MG63 (cell line): ENCODE measurements at regions not wholly inside any gene's neighbourhood (a gene's known extent, or its start where the extent isn't known, plus 50 kb on each side); places are given as distances from the start of the nearest gene placed in this dataset.

Source experiments
- DNase-seq: peaks from one replicate; pipeline ENCODE4 v3.0.0-alpha.2; 2020
- H3K27me3 ChIP-seq: fragments of 250-450 bp; sonication (Bioruptor Pico); 2 replicates; pipeline ENCODE4 v1.5.1; 2020; ENCODE audit warnings: mild to moderate bottlenecking, moderate library complexity
- H3K36me3 ChIP-seq: fragments of 250-450 bp; sonication (Bioruptor Pico); 2 replicates; pipeline ENCODE4 v1.5.1; 2020; ENCODE audit warnings: mild to moderate bottlenecking, moderate library complexity
- H3K4me3 ChIP-seq: fragments of 250-450 bp; sonication (Bioruptor Pico); 2 replicates; pipeline ENCODE4 v1.5.1; 2020; ENCODE audit warnings: mild to moderate bottlenecking, moderate library complexity
- H3K9me3 ChIP-seq: fragments of 250-450 bp; sonication (Bioruptor Pico); 2 replicates; pipeline ENCODE4 v1.5.1; 2020; ENCODE audit warnings: mild to moderate bottlenecking, moderate library complexity

DNA sequence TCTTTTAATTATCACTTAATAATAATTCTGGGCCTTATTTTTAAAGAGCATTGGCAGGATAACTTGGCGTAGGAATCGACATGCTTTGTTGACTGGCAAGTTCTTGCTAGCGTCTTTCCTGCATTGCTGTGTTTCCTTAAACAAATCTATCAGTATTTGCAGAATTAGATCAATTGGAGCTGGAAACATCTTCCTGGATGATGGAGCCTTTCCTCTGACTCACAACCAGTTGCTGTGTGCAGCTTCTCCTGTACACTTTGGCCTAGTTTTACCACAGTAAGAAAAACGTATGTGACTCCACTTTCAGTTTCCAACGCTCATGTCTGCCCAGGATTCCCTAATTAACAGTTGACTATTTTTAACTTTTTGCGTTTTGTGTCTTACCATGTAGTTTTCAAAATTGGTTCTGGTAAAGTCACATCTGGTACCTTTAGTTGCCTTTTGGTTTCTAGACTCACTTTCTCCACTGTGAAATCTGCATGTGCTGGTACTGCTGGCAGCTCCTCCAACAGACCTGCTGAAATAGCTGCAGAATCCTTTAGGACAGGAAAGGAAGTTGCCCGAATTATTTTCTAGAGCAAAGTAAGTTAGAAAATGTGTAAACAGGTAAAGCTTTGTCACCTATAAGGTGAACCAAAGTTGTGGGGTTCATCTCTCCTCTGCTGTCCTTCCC lies 553.2 kb upstream of the FAT1 start:
- peak; percentile 7 for DNase-seq
- Histone ChIP-seq H3K4me3 (no peak overlapping the region), H3K9me3 (no peaks in the 10 kb centered on the region), H3K36me3 (no peaks in the 10 kb centered on the region), H3K27me3 (no peaks in the 10 kb centered on the region)

DNA sequence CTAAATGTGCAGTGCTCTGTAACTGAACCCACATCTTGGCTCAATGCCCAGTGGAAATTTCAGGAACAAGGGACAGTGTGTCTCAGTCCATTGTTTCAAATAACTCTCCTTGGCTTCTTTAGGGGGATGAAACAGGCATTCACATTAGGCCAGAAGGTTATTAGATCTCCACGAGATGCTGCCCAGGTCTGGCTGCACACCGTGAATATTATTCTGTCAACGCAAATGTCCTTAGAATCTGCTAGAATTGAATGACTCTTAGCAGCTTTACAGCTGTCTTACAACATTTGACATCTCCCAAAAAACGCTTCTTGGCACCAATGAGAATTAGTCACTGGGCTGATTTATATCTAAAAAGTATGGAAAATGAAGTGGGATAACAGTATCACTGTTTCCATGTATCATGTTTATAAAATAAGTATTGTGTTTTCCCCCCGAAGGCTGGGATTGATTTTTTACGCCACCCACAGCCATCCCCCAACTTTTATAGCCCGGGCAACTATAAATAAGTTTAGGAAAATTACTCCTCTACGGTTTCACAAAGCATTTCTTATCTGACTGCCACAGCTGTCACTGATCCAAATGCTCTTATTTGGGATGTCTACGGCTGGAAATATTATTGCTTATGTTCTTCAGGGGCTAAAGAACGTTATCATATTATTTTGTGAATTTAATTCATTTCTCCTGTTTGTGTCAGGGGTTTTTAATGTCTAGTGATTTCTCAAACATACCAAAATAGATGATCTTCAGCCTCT lies 559.7 kb upstream of the FAT1 start:
- no peaks in the 10 kb centered on the region for H3K9me3 ChIP-seq
- no peak for DNase-seq
- no peaks in the 10 kb centered on the region for H3K36me3 ChIP-seq
- no peaks in the 10 kb centered on the region for H3K27me3 ChIP-seq
- no peak overlapping the region for H3K4me3 ChIP-seq

DNA sequence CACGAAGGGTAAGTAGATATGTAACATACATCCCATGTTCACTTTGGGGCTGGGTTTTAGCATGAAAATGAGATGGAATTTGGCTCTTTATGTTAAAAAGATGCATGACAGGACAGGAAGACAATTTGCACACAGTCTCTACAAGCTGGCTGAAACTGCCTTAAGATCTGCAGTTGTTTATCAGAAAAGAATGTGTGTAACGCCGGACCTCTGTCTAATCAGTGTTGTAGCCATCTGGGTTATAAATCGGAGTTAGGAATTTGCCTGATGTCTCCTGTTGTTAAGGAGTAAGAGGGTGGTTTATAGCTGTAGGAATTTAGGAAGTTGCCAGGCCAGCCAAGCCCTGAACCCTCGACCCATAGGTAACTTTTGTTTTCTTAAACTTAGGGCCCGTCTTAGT lies 562.9 kb upstream of the FAT1 start:
- H3K36me3 ChIP-seq: no peaks in the 10 kb centered on the region
- no peak overlapping the region for H3K4me3 ChIP-seq
- no peaks in the 10 kb centered on the region for H3K9me3 ChIP-seq
- no peaks in the 10 kb centered on the region for H3K27me3 ChIP-seq
- DNase-seq: no peak

DNA sequence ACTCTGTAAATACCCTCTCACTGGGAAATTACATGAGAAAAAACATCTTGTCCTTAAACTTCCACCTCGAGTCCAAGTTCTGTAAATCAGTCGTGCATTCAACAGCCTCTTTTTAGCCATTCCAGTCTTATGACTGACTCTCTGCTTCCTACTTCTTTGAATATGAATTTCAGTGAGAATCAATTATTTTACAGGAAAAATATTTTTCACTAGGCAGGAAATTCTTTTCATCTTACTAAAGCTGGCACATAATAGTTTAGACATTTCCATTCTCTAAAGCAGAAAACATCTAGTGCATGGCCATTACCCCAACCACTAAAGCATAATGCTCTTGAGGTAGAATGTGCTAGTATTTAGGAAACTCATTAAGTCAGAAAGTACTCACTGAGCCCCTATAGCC lies 565.7 kb upstream of the FAT1 start:
- no peaks in the 10 kb centered on the region for H3K9me3 ChIP-seq
- H3K4me3 ChIP-seq: no peak overlapping the region
- no peaks in the 10 kb centered on the region for H3K27me3 ChIP-seq
- H3K36me3 ChIP-seq: no peaks in the 10 kb centered on the region
- DNase-seq: no peak

DNA sequence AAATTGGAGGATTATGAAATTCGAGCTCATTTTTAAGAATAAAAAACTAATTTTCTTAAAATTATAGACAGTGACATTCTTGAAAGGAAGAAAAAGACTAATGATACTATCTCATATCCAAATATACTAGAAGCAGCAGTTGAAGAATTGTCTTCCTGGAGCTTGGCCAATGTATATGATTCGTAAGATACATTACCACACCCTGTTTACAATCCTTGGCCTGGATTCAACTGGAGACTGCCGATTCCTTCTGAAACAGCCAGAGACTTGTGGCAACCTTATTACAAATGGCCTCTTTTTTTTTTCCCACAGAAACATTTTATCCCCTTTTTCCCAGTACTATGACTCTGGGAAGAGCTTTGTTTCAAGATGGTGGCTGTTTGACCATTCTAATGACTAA lies 571.2 kb upstream of the FAT1 start:
- H3K4me3 ChIP-seq: no peak overlapping the region
- no peaks in the 10 kb centered on the region for H3K9me3 ChIP-seq
- DNase-seq: peak; percentile 67
- H3K36me3 ChIP-seq: no peaks in the 10 kb centered on the region
- H3K27me3 ChIP-seq: no peaks in the 10 kb centered on the region

DNA sequence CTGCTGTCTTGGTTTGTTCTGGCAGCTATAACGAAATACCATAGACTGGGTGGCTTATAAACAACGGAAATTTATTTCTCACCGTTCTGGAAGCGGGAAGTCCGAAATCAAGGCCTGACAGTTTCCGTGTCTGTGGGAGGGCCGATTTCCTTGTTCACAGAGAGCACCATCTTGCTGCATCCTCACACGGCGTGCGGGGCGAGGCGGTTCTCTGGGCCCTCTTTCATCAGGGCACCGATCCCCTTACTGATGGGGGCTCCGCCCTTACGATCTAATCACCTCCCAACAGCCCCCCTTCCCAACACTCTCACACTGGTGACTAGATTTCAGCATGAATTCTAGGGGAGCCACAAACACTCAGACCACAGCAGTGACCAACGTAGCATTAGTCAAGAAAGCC lies 578.3 kb upstream of the FAT1 start:
- H3K27me3 ChIP-seq: no peaks in the 10 kb centered on the region
- DNase-seq: no peak
- H3K4me3 ChIP-seq: no peak overlapping the region
- H3K36me3 ChIP-seq: no peaks in the 10 kb centered on the region
- H3K9me3 ChIP-seq: no peaks in the 10 kb centered on the region

DNA sequence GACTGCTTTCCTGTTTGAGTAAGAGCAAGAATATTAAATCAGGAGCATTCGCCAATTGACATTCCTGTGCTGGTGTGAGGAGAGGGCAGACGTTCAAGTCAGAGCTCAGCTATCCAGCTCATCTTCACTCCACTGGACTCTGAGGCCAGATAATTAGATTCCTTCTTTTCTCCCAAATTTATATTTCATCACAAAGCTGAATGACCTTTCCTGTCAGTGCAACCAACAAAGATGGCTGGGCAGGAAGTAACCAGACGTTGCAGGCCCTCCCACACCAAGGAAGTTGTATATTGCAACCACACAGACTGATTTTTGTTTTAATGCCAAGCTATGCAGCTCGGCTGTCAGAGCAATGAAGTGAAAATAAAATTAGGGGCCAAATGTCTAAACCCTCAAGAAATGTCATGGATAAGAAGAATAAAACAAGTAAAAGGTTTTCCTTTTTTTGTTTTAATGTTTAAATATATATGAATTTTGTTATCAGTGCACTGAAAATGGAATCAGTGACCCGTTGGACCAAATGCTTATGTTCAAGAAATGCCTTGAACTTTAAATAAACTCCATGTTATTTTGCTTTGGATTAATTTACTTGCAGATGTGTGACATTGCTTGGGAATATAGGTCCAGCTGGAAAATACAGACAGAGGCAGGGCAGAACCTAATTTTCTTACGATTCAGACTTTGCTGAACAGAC lies 578.9 kb upstream of the FAT1 start:
- DNase-seq: peak; percentile 36
- no peaks in the 10 kb centered on the region for H3K9me3 ChIP-seq
- H3K4me3 ChIP-seq: no peak overlapping the region
- H3K27me3 ChIP-seq: no peaks in the 10 kb centered on the region
- no peaks in the 10 kb centered on the region for H3K36me3 ChIP-seq

DNA sequence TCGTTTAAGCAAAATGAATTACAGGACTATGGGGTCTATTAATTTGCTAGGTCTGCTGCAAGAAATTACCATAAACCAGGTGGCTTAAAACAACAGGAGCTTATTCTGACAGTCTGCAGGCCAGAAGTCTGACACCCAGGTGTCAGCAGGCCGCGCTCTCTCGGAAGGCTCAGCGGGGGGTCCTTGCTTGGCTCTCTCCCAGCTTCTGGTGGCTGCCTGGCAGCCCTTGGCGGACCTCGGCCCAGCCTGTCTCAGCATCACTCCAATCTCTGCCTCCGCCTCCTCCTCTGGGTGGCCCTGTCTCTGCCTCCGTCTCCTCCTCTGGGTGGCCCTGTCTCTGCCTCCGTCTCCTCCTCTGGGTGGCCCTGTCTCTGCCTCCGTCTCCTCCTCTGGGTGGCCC lies 580.5 kb upstream of the FAT1 start:
- H3K9me3 ChIP-seq: no peaks in the 10 kb centered on the region
- H3K4me3 ChIP-seq: no peak overlapping the region
- H3K27me3 ChIP-seq: no peaks in the 10 kb centered on the region
- H3K36me3 ChIP-seq: no peaks in the 10 kb centered on the region
- no peak for DNase-seq

DNA sequence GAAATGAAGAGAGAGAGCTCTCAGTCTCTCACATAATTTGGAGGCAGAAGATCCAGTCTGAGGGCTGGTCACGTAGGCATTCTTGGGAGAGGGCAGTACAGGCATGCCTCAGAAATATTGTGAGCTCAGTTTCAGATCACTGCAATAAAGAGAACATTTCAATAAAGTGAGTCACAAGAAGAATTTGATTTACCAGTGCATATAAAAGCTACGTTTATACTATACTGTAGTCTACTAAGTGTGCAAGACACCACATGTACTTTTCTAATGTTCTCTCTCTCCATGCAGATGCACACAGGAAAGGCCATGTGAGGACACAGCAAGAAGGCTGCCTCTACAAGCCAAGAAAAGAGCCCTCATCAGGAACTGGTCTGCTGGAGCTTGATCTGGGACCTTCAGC lies 583.5 kb upstream of the FAT1 start:
- Histone ChIP-seq H3K4me3 (no peak overlapping the region), H3K36me3 (no peaks in the 10 kb centered on the region), H3K9me3 (no peaks in the 10 kb centered on the region), H3K27me3 (no peaks in the 10 kb centered on the region)
- no peak for DNase-seq

DNA sequence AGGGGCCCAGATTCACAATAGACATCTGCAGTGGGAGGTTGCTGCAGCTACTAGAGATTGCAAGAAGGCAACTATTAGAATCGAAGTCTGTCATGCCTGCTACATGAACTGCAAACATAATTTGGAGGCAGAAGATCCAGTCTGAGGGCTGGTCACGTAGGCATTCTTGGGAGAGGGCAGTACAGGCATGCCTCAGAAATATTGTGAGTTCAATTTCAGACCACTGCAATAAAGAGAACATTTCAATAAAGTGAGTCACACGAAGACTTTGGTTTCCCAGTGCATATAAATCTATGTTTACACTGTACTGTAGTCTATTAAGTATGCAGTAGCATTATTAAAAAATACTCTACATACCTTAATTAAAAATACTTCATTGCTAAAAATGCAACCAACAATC lies 585.8 kb upstream of the FAT1 start:
- no peaks in the 10 kb centered on the region for H3K36me3 ChIP-seq
- H3K9me3 ChIP-seq: no peaks in the 10 kb centered on the region
- H3K27me3 ChIP-seq: no peaks in the 10 kb centered on the region
- no peak overlapping the region for H3K4me3 ChIP-seq
- no peak for DNase-seq

DNA sequence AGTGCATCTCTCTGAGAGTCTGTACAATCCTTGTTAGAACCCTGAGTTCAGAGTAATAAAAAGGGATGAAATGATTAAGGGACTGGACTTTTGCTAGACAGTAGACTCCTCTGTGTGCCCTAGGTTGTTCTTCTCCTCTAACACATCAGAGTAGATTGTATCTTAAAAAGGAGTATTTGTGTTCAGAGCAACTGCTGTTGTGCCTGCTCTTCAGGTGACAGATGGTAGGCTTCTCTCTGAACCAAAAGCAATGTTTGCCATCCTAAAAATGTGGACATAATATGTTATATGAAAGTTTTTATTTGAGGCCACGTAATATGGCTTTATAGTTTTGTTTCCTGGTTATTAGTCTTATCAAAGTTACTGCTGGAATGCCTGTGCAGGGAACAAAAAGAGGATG lies 588.6 kb upstream of the FAT1 start:
- no peak for DNase-seq
- no peaks in the 10 kb centered on the region for H3K9me3 ChIP-seq
- H3K36me3 ChIP-seq: no peaks in the 10 kb centered on the region

DNA sequence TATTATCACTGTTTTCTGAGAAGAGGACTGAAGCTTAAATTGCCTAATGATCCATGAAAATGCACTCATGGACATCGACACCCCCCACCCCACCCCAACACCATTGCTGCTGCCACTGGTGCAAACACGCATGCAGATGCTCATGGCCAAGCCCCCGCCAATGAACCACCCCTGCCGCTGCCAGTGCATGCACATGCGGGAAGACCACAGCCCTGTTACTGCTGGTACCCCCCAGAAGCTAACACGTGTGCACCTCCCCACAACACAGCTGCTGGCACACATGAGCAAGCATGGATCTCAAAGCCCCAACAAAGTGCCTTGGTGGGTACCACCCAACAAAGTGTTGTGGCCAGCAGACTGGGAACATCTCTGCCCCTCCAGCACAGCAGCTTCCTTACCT lies 594.1 kb upstream of the FAT1 start:
- no peaks in the 10 kb centered on the region for H3K36me3 ChIP-seq
- no peak for DNase-seq
- H3K9me3 ChIP-seq: peaks cover 9% of the 10 kb centered on the region
- no peak overlapping the region for H3K4me3 ChIP-seq
- H3K27me3 ChIP-seq: no peaks in the 10 kb centered on the region

More for the DNA sequence above, 588.6 kb upstream of the FAT1 start:
- H3K4me3 ChIP-seq: no peak overlapping the region
- no peaks in the 10 kb centered on the region for H3K27me3 ChIP-seq

DNA sequence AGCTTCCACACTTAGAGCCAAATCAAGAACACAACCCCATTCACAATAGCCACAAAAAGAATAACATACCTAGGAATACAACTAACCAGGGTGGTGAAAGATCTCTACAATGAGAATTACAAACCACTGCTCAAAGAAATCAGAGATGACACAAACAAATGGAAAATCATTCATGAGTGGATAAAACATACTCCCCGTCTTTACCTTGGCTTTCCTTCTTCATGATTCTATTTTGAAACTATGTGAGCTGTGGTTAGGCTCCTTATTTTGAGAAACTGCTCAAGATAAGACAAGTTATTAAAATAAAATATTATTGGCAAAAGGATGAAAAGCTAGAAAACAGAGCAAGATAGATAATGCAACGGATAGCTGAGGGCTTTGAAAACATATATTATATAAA lies 598.1 kb upstream of the FAT1 start:
- no peak overlapping the region for H3K4me3 ChIP-seq
- H3K36me3 ChIP-seq: no peaks in the 10 kb centered on the region
- H3K9me3 ChIP-seq: peaks cover 9% of the 10 kb centered on the region
- no peak for DNase-seq
- no peaks in the 10 kb centered on the region for H3K27me3 ChIP-seq

DNA sequence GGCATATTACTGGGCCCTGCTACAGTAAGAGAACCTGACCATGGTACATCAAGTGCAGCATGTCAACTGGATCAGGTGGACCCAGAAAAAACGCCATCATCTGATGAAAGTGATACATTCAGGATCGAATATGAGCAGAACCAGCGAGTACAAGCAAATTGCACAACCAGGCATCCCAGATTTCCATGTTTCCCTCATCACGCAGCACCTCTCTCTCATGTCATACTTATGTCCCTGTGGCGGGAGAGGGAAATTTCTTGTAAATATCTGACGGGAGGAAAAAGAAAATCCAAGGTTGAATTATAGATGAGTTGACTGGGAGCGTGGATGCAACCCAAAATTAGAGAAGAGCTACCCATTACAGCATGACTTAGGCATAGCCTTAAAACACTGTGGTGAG lies 608.5 kb upstream of the FAT1 start:
- Histone ChIP-seq H3K27me3 (no peaks in the 10 kb centered on the region; the same call in 1 of the 2 replicates), H3K4me3 (no peak overlapping the region), H3K36me3 (no peaks in the 10 kb centered on the region), H3K9me3 (no peaks in the 10 kb centered on the region)
- DNase-seq: no peak

DNA sequence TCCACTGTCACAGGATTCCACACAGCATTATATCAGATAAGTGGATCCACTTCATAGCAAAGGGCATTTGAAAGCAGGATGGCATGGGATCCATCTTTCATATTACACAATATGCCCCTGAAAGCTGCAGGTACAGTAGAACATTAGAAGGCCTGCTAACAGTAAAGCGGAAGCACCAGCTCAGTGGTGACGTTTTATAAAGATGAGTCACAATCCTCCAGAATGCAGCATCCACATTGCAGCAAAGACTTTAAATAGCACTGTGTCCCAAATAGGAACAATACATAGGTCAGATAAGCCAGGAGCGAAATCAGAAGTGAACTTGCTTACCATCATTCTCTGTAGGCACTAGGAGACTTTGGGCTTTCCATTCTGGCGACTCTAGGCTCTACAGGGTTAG lies 609.5 kb upstream of the FAT1 start:
- Histone ChIP-seq H3K36me3 (no peaks in the 10 kb centered on the region), H3K9me3 (no peaks in the 10 kb centered on the region)
- DNase-seq: no peak

DNA sequence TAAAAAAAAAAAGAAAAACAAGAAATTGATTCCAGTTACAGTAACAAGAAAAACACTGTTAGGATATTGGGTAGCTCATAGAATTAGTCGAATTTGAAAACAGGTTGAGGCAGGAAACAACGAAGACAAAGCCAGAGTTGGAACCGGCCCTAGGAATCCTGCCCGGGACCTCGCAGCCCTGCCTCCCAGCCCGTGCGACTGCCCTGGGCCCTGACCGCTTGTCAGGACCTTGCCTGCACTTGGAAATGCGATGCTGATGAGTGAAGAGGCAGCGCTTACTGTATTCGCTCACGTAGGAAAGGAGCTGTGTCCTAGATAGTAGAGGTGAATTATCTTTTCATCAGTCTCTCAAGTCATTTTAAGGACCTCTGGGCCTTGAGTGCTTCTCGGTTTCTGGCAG lies 611.7 kb upstream of the FAT1 start:
- no peak for DNase-seq
- H3K4me3 ChIP-seq: no peak overlapping the region
- H3K36me3 ChIP-seq: no peaks in the 10 kb centered on the region
- no peaks in the 10 kb centered on the region for H3K9me3 ChIP-seq
- H3K27me3 ChIP-seq: no peaks in the 10 kb centered on the region

More for the DNA sequence above, 609.5 kb upstream of the FAT1 start:
- H3K27me3 ChIP-seq: no peaks in the 10 kb centered on the region; the same call in 1 of the 2 replicates
- no peak overlapping the region for H3K4me3 ChIP-seq

DNA sequence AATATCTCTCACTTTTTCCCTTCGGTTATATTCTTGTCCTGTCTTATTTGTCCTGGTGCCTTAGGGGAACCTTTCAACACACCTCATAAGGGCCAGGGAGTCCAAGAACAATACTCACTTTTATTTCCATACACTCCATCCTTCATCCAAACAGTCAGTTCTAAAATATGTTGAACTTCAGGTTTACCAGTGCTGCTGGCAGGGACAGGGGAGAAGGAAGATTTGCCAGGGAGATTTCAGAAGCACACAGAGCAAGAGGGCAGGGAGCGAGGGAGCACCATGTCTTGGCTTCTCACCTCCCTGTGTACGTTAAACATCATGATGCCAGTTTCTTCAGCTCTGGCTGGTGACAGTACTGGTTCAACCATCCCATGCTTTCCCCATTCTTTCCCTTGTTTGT lies 631.1 kb upstream of the FAT1 start:
- Histone ChIP-seq H3K27me3 (no peaks in the 10 kb centered on the region), H3K4me3 (no peak overlapping the region), H3K36me3 (no peaks in the 10 kb centered on the region), H3K9me3 (no peaks in the 10 kb centered on the region)
- DNase-seq: no peak
